ENCODE measurements at regions not wholly inside any gene's neighbourhood (a gene's known extent, or its start where the extent isn't known, plus 50 kb on each side); places are given as distances from the start of the nearest gene placed in this dataset.
A peak's percentile ranks its signal among the peaks of the same experiment; 100 is the strongest.

DNA sequence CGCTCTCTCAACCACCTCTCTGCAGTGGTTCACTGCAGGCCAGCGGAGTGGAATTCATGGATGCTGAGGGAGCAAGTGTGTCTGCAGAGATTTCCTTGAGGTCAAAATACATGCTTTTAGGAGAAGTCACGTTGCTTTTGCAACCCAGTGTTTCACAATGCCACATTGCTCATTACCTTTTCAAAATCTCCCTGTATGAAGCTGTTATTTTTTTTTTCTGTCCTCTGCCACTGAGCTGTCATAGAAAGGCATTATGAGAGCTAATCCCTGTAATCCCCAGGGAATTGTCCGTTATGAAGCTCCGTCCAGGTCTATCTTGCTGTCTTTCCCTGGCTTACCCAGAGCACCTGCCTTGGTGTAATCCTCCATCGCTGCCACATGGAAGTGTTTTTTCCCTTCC lies 60.5 kb upstream of the SLC22A23 start:
- Histone ChIP-seq H3K27ac (replicated peaks; ENCODE audit: low read length) (no peak overlapping the region), H3K9me3 (replicated peaks in 1 of 2; ENCODE audit: control insufficient read depth in 2 of 2, insufficient read depth in 1 of 2, low read depth in 1 of 2, low read length in 2 of 2) (peaks cover 2 to 3% of the 10 kb centered on the region in 2 donors), H2BK12ac (ENCODE audit: low read length) (no peak overlapping the region), H3K4me2 (ENCODE audit: insufficient read depth, low read length, poor library complexity, severe bottlenecking) (no peak overlapping the region), H3K9ac (ENCODE audit: low read depth, low read length, poor library complexity) (no peak overlapping the region), H4K91ac (ENCODE audit: low read depth, low read length, poor library complexity) (no peak overlapping the region), H3K14ac (ENCODE audit: low read length) (no peak overlapping the region), H3K4me1 (ENCODE audit: control insufficient read depth in 2 of 2, insufficient read depth in 1 of 2, low read depth in 1 of 2, low read length in 2 of 2) (peaks cover 0 to 4% of the 10 kb centered on the region in 2 donors), H3K4me3 (ENCODE audit: low read length in 2 of 2) (no peak overlapping the region), H4K8ac (ENCODE audit: low read depth, low read length) (no peak overlapping the region), H3K27me3 (ENCODE audit: control insufficient read depth in 3 of 3, insufficient read depth in 3 of 3, low read depth in 1 of 3, low read length in 3 of 3) (no peaks in the 10 kb centered on the region), H2AK5ac (ENCODE audit: low read depth, low read length) (no peak overlapping the region), H2AFZ (ENCODE audit: low read length) (no peak overlapping the region), H2BK5ac (ENCODE audit: low read length) (no peak overlapping the region), H3K23ac (ENCODE audit: low read depth, low read length, poor library complexity) (no peak overlapping the region), H3K79me1 (ENCODE audit: low read depth, low read length) (no peaks in the 10 kb centered on the region), H2BK120ac (ENCODE audit: low read depth, low read length) (no peak overlapping the region), H3K36me3 (replicated peaks in 1 of 2; ENCODE audit: control insufficient read depth in 2 of 2, insufficient read depth in 2 of 2, low read length in 2 of 2) (no peaks in the 10 kb centered on the region), H2BK15ac (ENCODE audit: low read length) (no peak overlapping the region), H3K4ac (ENCODE audit: low read length) (no peak overlapping the region), H3K18ac (ENCODE audit: low read length) (no peak overlapping the region)
- no peak for DNase-seq (ENCODE audit: low spot score)
- WGBS, 2 donors (ENCODE audit: extremely low coverage in 2 of 2, insufficient read length in 2 of 2, insufficient replicate concordance in 1 of 2), result no CpG with 5 or more reads among the region's 6 CpGs

- Histone ChIP-seq H3K4me1 (ENCODE audit: control insufficient read depth in 2 of 2, insufficient read depth in 1 of 2, low read depth in 1 of 2, low read length in 2 of 2) (peaks cover 5 to 9% of the 10 kb centered on the region in 2 donors), H4K8ac (ENCODE audit: low read depth, low read length) (no peak overlapping the region), H3K4me2 (ENCODE audit: insufficient read depth, low read length, poor library complexity, severe bottlenecking) (no peak overlapping the region), H2BK12ac (ENCODE audit: low read length) (no peak overlapping the region), H2BK5ac (ENCODE audit: low read length) (no peak overlapping the region), H3K4ac (ENCODE audit: low read length) (no peak overlapping the region), H3K79me1 (ENCODE audit: low read depth, low read length) (no peaks in the 10 kb centered on the region), H3K9me3 (replicated peaks in 1 of 2; ENCODE audit: control insufficient read depth in 2 of 2, insufficient read depth in 1 of 2, low read depth in 1 of 2, low read length in 2 of 2) (peaks cover 2 to 3% of the 10 kb centered on the region in 2 donors), H3K27ac (replicated peaks; ENCODE audit: low read length) (no peak overlapping the region), H4K91ac (ENCODE audit: low read depth, low read length, poor library complexity) (no peak overlapping the region), H3K14ac (ENCODE audit: low read length) (no peak overlapping the region), H2AK5ac (ENCODE audit: low read depth, low read length) (no peak overlapping the region), H3K4me3 (ENCODE audit: low read length in 2 of 2) (no peak overlapping the region), H3K27me3 (ENCODE audit: control insufficient read depth in 3 of 3, insufficient read depth in 3 of 3, low read depth in 1 of 3, low read length in 3 of 3) (no peaks in the 10 kb centered on the region), H2BK120ac (ENCODE audit: low read depth, low read length) (no peak overlapping the region), H3K23ac (ENCODE audit: low read depth, low read length, poor library complexity) (no peak overlapping the region), H3K36me3 (replicated peaks in 1 of 2; ENCODE audit: control insufficient read depth in 2 of 2, insufficient read depth in 2 of 2, low read length in 2 of 2) (no peaks in the 10 kb centered on the region), H2BK15ac (ENCODE audit: low read length) (no peak overlapping the region), H3K9ac (ENCODE audit: low read depth, low read length, poor library complexity) (no peak overlapping the region), H2AFZ (ENCODE audit: low read length) (no peak overlapping the region), H3K18ac (ENCODE audit: low read length) (no peak overlapping the region)
- WGBS, 2 donors (ENCODE audit: extremely low coverage in 2 of 2, insufficient read length in 2 of 2, insufficient replicate concordance in 1 of 2), result no CpG with 5 or more reads among the region's 5 CpGs
- no peak for DNase-seq (ENCODE audit: low spot score)
Measured at GRCh38 chr6:3516092-3516491, 59.2 kb upstream of the SLC22A23 start.

GRCh38 chr6:3515669-3516068 lies 58.8 kb upstream of the SLC22A23 start:
- H3K4me2 ChIP-seq (ENCODE audit: insufficient read depth, low read length, poor library complexity, severe bottlenecking), result no peak overlapping the region
- DNase-seq (ENCODE audit: low spot score), result no peak
- no peak overlapping the region for H2AK5ac ChIP-seq (ENCODE audit: low read depth, low read length)
- no peak overlapping the region for H2BK120ac ChIP-seq (ENCODE audit: low read depth, low read length)
- no peak overlapping the region for H3K14ac ChIP-seq (ENCODE audit: low read length)
- H3K79me1 ChIP-seq (ENCODE audit: low read depth, low read length), result no peaks in the 10 kb centered on the region
- H2AFZ ChIP-seq (ENCODE audit: low read length), result no peak overlapping the region
- H3K4me1 ChIP-seq (ENCODE audit: control insufficient read depth in 2 of 2, insufficient read depth in 1 of 2, low read depth in 1 of 2, low read length in 2 of 2), result peaks cover 5 to 11% of the 10 kb centered on the region in 2 donors
- no peak overlapping the region for H3K4me3 ChIP-seq (ENCODE audit: low read length in 2 of 2)
- H3K18ac ChIP-seq (ENCODE audit: low read length), result no peak overlapping the region
- H4K91ac ChIP-seq (ENCODE audit: low read depth, low read length, poor library complexity), result no peak overlapping the region
- no peak overlapping the region for H3K4ac ChIP-seq (ENCODE audit: low read length)
- no peak overlapping the region for H2BK5ac ChIP-seq (ENCODE audit: low read length)
- H3K9ac ChIP-seq (ENCODE audit: low read depth, low read length, poor library complexity), result no peak overlapping the region
- no peaks in the 10 kb centered on the region for H3K36me3 ChIP-seq (replicated peaks in 1 of 2; ENCODE audit: control insufficient read depth in 2 of 2, insufficient read depth in 2 of 2, low read length in 2 of 2)
- no peak overlapping the region for H3K27ac ChIP-seq (replicated peaks; ENCODE audit: low read length)
- H3K23ac ChIP-seq (ENCODE audit: low read depth, low read length, poor library complexity), result no peak overlapping the region
- no peaks in the 10 kb centered on the region for H3K27me3 ChIP-seq (ENCODE audit: control insufficient read depth in 3 of 3, insufficient read depth in 3 of 3, low read depth in 1 of 3, low read length in 3 of 3)
- no peak overlapping the region for H4K8ac ChIP-seq (ENCODE audit: low read depth, low read length)
- H2BK15ac ChIP-seq (ENCODE audit: low read length), result no peak overlapping the region
- peaks cover 2 to 3% of the 10 kb centered on the region in 2 donors for H3K9me3 ChIP-seq (replicated peaks in 1 of 2; ENCODE audit: control insufficient read depth in 2 of 2, insufficient read depth in 1 of 2, low read depth in 1 of 2, low read length in 2 of 2)
- H2BK12ac ChIP-seq (ENCODE audit: low read length), result no peak overlapping the region
- WGBS, 2 donors (ENCODE audit: extremely low coverage in 2 of 2, insufficient read length in 2 of 2, insufficient replicate concordance in 1 of 2), result no CpG with 5 or more reads among the region's 1 CpG

DNA sequence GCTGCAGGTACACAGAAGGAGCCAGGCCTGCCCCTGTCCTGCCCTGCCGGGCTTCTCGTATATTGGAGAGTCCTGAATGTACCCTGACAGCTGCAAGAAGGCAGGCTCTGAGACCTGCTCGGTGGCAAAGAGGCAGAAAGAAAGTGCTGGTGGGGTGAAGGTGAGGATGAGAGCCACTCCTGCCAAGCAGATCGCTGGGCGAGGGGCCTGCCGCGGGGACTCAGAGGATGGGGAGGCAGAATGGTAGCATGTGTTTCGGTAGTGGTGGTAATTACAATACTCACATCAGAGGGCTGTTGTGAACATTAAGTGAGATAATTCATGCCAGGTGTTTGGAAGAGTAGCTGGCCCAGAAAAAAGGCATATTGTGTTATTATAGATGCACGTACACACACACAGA lies 56.6 kb upstream of the SLC22A23 start:
- H2BK120ac ChIP-seq (ENCODE audit: low read depth, low read length), result no peak overlapping the region
- H3K18ac ChIP-seq (ENCODE audit: low read length), result peak overlapping the region; percentile 65
- H2AK5ac ChIP-seq (ENCODE audit: low read depth, low read length), result peak overlapping the region; percentile 82
- H2BK5ac ChIP-seq (ENCODE audit: low read length), result no peak overlapping the region
- no peak overlapping the region for H4K8ac ChIP-seq (ENCODE audit: low read depth, low read length)
- H3K4me3 ChIP-seq (ENCODE audit: low read length in 2 of 2), result no peak overlapping the region
- H2BK12ac ChIP-seq (ENCODE audit: low read length), result no peak overlapping the region
- no peak overlapping the region for H4K91ac ChIP-seq (ENCODE audit: low read depth, low read length, poor library complexity)
- no peak overlapping the region for H3K4me2 ChIP-seq (ENCODE audit: insufficient read depth, low read length, poor library complexity, severe bottlenecking)
- no peak overlapping the region for H2AFZ ChIP-seq (ENCODE audit: low read length)
- H3K4me1 ChIP-seq (ENCODE audit: control insufficient read depth in 2 of 2, insufficient read depth in 1 of 2, low read depth in 1 of 2, low read length in 2 of 2), result peaks cover 5 to 11% of the 10 kb centered on the region in 2 donors
- H3K27me3 ChIP-seq (ENCODE audit: control insufficient read depth in 3 of 3, insufficient read depth in 3 of 3, low read depth in 1 of 3, low read length in 3 of 3), result no peaks in the 10 kb centered on the region
- no peak overlapping the region for H3K14ac ChIP-seq (ENCODE audit: low read length)
- H3K4ac ChIP-seq (ENCODE audit: low read length), result no peak overlapping the region
- DNase-seq (ENCODE audit: low spot score), result no peak
- no CpG with 5 or more reads among the region's 9 CpGs for WGBS, 2 donors (ENCODE audit: extremely low coverage in 2 of 2, insufficient read length in 2 of 2, insufficient replicate concordance in 1 of 2)
- no peaks in the 10 kb centered on the region for H3K36me3 ChIP-seq (replicated peaks in 1 of 2; ENCODE audit: control insufficient read depth in 2 of 2, insufficient read depth in 2 of 2, low read length in 2 of 2)
- H3K23ac ChIP-seq (ENCODE audit: low read depth, low read length, poor library complexity), result no peak overlapping the region
- no peak overlapping the region for H3K9ac ChIP-seq (ENCODE audit: low read depth, low read length, poor library complexity)
- no peak overlapping the region for H2BK15ac ChIP-seq (ENCODE audit: low read length)
- no peaks in the 10 kb centered on the region for H3K9me3 ChIP-seq (replicated peaks in 1 of 2; ENCODE audit: control insufficient read depth in 2 of 2, insufficient read depth in 1 of 2, low read depth in 1 of 2, low read length in 2 of 2)
- no peaks in the 10 kb centered on the region for H3K79me1 ChIP-seq (ENCODE audit: low read depth, low read length)
- no peak overlapping the region for H3K27ac ChIP-seq (replicated peaks; ENCODE audit: low read length)

Data from neuronal stem cell (in vitro differentiated cells).